Loucy (cell line): ENCODE measurements at regions not wholly inside any gene's neighbourhood (a gene's known extent, or its start where the extent isn't known, plus 50 kb on each side); places are given as distances from the start of the nearest gene placed in this dataset.

ENCODE experiments used
- H2AFZ ChIP-seq: fragments of 200-600 bp; sonication (generic); 2 replicates; pipeline ENCODE4 v1.6.0; 2016; ENCODE audit warnings: antibody characterized with exemption, mild to moderate bottlenecking, low read length, moderate library complexity
- H3F3A ChIP-seq: fragments of 200-600 bp; 2 replicates; pipeline ENCODE4 v1.6.0; 2016; ENCODE audit warnings: antibody characterized with exemption, low read depth, mild to moderate bottlenecking
- H3K27me3 ChIP-seq: fragments of 200-600 bp; sonication (generic); 2 replicates; pipeline ENCODE4 v1.6.1; 2014; ENCODE audit warnings: low read length, mild to moderate bottlenecking; ENCODE audit not compliant: insufficient read depth, poor library complexity, severe bottlenecking
- H3K36me3 ChIP-seq: fragments of 200-600 bp; sonication (generic); 2 replicates; pipeline ENCODE4 v1.6.1; 2016; ENCODE audit warnings: low read length; ENCODE audit not compliant: insufficient read depth
- H3K4me1 ChIP-seq: fragments of 200-600 bp; sonication (generic); 2 replicates; pipeline ENCODE4 v1.5.1; 2014; ENCODE audit warnings: low read length, mild to moderate bottlenecking; ENCODE audit not compliant: insufficient read depth, poor library complexity, severe bottlenecking
- H3K4me2 ChIP-seq: fragments of 200-600 bp; sonication (generic); 2 replicates; pipeline ENCODE4 v1.6.0; 2014; ENCODE audit warnings: antibody characterized with exemption, low read length, low read depth, mild to moderate bottlenecking; ENCODE audit not compliant: poor library complexity, severe bottlenecking
- H3K4me3 ChIP-seq: fragments of 200-600 bp; sonication (generic); 2 replicates; pipeline ENCODE4 v1.5.1; 2014; ENCODE audit warnings: low read length, mild to moderate bottlenecking, mixed read lengths; ENCODE audit not compliant: poor library complexity, severe bottlenecking
- H3K79me2 ChIP-seq: fragments of 200-600 bp; sonication (generic); 2 replicates; pipeline ENCODE4 v1.6.1; 2014; ENCODE audit warnings: low read length; ENCODE audit not compliant: insufficient read depth
- H3K9ac ChIP-seq: fragments of 200-600 bp; sonication (generic); 2 replicates; pipeline ENCODE4 v1.6.0; 2014; ENCODE audit warnings: mild to moderate bottlenecking, low read depth, low read length, moderate library complexity; ENCODE audit not compliant: poor library complexity, severe bottlenecking
- H3K9me2 ChIP-seq: fragments of 200-600 bp; sonication (generic); replicated peaks from 2 replicates; pipeline ENCODE4 v1.6.1; 2016; ENCODE audit warnings: low read depth, low read length, mixed read lengths
- H3K9me3 ChIP-seq: fragments of 200-600 bp; sonication (generic); 2 replicates; pipeline ENCODE4 v1.6.1; 2014; ENCODE audit warnings: mild to moderate bottlenecking, antibody characterized with exemption, low read length, low read depth; ENCODE audit not compliant: insufficient read depth
- H4K20me1 ChIP-seq: fragments of 200-600 bp; sonication (generic); 2 replicates; pipeline ENCODE4 v1.6.0; 2014; ENCODE audit warnings: antibody characterized with exemption, low read length, mild to moderate bottlenecking; ENCODE audit not compliant: insufficient read depth, poor library complexity, severe bottlenecking
- CTCF ChIP-seq: fragments of 200-600 bp; sonication (generic); conservative IDR thresholded peaks from 2 replicates; pipeline ENCODE4 v1.5.1; 2014; ENCODE audit warnings: mild to moderate bottlenecking, antibody characterized with exemption, low read length
- EZH2phosphoT487 ChIP-seq: fragments of 200-600 bp; IDR thresholded peaks from 2 replicates; pipeline ENCODE4 v1.6.1; 2018; ENCODE audit warnings: antibody characterized with exemption, mild to moderate bottlenecking, moderate library complexity, borderline replicate concordance

- TF ChIP-seq CTCF = no peak
- no peak for TF ChIP-seq EZH2phosphoT487
- Histone ChIP-seq H3K4me2 (no peak overlapping the region), H3K9me2 (no peaks in the 10 kb centered on the region), H3K79me2 (no peaks in the 10 kb centered on the region), H3K4me3 (no peak overlapping the region), H3K9ac (no peak overlapping the region), H3K36me3 (no peaks in the 10 kb centered on the region), H3K9me3 (no peaks in the 10 kb centered on the region; the same call in 1 of the 2 replicates), H4K20me1 (no peaks in the 10 kb centered on the region), H3F3A (no peaks in the 10 kb centered on the region), H2AFZ (no peak overlapping the region), H3K4me1 (no peaks in the 10 kb centered on the region), H3K27me3 (no peaks in the 10 kb centered on the region)
Measured at GRCh38 chr18:78525366-78526111, 454.1 kb upstream of the SALL3 start.

GRCh38 chr18:78526275-78526674, 453.3 kb upstream of the SALL3 start:
- Histone ChIP-seq H3K9me3 (no peaks in the 10 kb centered on the region; the same call in 1 of the 2 replicates), H3K4me2 (no peak overlapping the region), H3K79me2 (no peaks in the 10 kb centered on the region), H3K27me3 (no peaks in the 10 kb centered on the region), H3K9ac (no peak overlapping the region), H3K36me3 (no peaks in the 10 kb centered on the region), H4K20me1 (no peaks in the 10 kb centered on the region), H3K9me2 (no peaks in the 10 kb centered on the region), H3K4me3 (no peak overlapping the region), H2AFZ (no peak overlapping the region), H3K4me1 (no peaks in the 10 kb centered on the region), H3F3A (no peaks in the 10 kb centered on the region)
- TF ChIP-seq EZH2phosphoT487 (no peak), CTCF (no peak)

GRCh38 chr18:78526923-78527711, 452.5 kb upstream of the SALL3 start:
- Histone ChIP-seq H4K20me1 (no peaks in the 10 kb centered on the region), H3K9ac (no peak overlapping the region), H3K4me3 (no peak overlapping the region), H3K4me2 (no peak overlapping the region), H3K79me2 (no peaks in the 10 kb centered on the region), H3K9me3 (no peaks in the 10 kb centered on the region; the same call in 1 of the 2 replicates), H3K9me2 (no peaks in the 10 kb centered on the region), H3K4me1 (no peaks in the 10 kb centered on the region), H3F3A (no peaks in the 10 kb centered on the region), H2AFZ (no peak overlapping the region), H3K36me3 (no peaks in the 10 kb centered on the region), H3K27me3 (no peaks in the 10 kb centered on the region)
- TF ChIP-seq CTCF = no peak
- no peak for TF ChIP-seq EZH2phosphoT487
